BJ (cell line): ENCODE measurements at regions not wholly inside any gene's neighbourhood (a gene's known extent, or its start where the extent isn't known, plus 50 kb on each side); places are given as distances from the start of the nearest gene placed in this dataset.

Experiments
- CTCF ChIA-PET: fragments of 350-600 bp; formaldehyde crosslinking; extraction: SDS; loops from one replicate; lab custom pipeline; 2021; ENCODE audit warnings: antibody characterized with exemption, inconsistent platforms; lab: Yijun Ruan, JAX
- POLR2A ChIA-PET: fragments of 300-600 bp; sonication (Branson Sonifier 250); formaldehyde crosslinking; extraction: SDS; loops from one replicate; lab custom pipeline; 2021; ENCODE audit warnings: antibody characterized with exemption; lab: Charles Lee
- DNase-seq: peaks from one replicate; pipeline ENCODE4 v3.0.0-alpha.2; 2011; ENCODE audit warnings: low read depth
- H3K27me3 ChIP-seq: 2 replicates; pipeline ENCODE4 v1.6.0; 2011; ENCODE audit warnings: low read length; ENCODE audit not compliant: control insufficient read depth, insufficient read depth
- H3K36me3 ChIP-seq: 2 replicates; pipeline ENCODE4 v1.5.1; 2011; ENCODE audit warnings: low read length; ENCODE audit not compliant: control insufficient read depth, insufficient read depth
- H3K4me3 ChIP-seq: 2 replicates; pipeline ENCODE4 v1.5.1; 2011; ENCODE audit warnings: low read depth, mild to moderate bottlenecking, control low read depth, low read length
- TF ChIP-seq, protein P1 (sequence below): IDR thresholded peaks from 2 replicates; pipeline ENCODE4 v1.5.1; 2011; ENCODE audit warnings: low read depth, mild to moderate bottlenecking, control low read depth, inconsistent platforms, low read length, moderate library complexity; ENCODE audit not compliant: insufficient read depth

DNA sequence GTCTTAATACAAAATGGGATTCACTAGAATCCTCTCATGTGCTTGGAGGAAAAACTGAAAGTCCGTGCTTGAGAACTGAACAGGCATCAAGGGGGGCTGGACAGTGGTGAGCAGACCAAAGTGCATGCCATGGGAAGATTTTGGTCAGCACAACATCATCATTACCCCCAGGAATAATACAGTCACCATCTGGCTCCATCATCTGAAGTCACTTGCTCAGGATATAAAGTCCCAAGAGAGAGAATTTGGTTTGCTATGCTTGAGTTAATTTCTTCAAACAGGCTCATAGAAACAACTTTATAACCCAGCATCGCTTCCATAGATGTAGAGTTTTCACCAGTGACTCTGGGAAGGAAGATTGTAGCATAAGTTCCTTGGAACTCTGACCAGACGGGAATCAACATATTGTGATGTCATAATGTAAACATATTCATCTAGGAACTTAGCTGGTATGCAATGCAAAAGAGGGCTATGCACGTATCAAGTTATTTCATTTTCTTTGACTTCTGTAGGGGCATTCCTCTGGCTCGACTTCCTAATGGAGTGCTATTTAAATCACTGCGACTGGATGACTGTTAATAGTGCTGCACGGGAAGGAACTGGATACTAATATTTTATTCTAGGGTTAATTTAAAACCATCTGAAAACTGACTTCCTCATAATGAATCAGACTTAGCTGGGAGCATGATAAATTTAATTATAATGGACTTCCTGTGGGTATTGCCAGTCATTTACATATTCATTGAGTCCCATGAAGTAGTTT lies 145.2 kb downstream of the MTRR start:
- H3K27me3 ChIP-seq = no peaks in the 10 kb centered on the region
- H3K36me3 ChIP-seq = no peaks in the 10 kb centered on the region
- no peak overlapping the region for H3K4me3 ChIP-seq
- DNase-seq = no peak
- POLR2A ChIA-PET = no interaction called here
- TF ChIP-seq, protein P1, sequence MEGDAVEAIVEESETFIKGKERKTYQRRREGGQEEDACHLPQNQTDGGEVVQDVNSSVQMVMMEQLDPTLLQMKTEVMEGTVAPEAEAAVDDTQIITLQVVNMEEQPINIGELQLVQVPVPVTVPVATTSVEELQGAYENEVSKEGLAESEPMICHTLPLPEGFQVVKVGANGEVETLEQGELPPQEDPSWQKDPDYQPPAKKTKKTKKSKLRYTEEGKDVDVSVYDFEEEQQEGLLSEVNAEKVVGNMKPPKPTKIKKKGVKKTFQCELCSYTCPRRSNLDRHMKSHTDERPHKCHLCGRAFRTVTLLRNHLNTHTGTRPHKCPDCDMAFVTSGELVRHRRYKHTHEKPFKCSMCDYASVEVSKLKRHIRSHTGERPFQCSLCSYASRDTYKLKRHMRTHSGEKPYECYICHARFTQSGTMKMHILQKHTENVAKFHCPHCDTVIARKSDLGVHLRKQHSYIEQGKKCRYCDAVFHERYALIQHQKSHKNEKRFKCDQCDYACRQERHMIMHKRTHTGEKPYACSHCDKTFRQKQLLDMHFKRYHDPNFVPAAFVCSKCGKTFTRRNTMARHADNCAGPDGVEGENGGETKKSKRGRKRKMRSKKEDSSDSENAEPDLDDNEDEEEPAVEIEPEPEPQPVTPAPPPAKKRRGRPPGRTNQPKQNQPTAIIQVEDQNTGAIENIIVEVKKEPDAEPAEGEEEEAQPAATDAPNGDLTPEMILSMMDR = no peak
- CTCF ChIA-PET = no interaction called here

DNA sequence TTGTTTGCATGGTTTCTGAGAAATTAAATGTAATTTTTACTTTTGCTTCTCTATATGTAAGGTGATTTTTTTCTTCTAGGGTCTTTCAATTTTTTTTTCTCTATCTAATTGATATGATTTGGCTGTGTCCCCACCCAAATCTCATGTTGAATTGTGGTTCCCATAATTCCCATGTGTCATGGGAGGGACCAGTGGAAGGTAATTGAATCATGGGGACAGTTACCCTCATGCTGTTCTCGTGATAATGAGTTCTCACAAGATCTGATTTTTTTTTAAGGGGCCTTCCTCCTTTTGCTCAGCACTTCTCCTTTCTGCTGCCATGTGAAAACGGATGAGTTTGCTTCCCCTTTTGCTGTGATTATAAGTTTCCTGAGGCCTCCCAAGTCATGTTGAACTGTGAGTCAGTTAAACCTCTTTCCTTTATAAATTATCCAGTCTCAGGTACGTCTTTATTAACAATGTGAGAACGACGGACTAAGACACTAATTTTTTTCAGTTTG lies 150.8 kb downstream of the MTRR start:
- DNase-seq = no peak
- POLR2A ChIA-PET = no interaction called here
- TF ChIP-seq, protein P1 = no peak
- no peak overlapping the region for H3K4me3 ChIP-seq
- no peaks in the 10 kb centered on the region for H3K27me3 ChIP-seq
- no peaks in the 10 kb centered on the region for H3K36me3 ChIP-seq
- CTCF ChIA-PET = no interaction called here

DNA sequence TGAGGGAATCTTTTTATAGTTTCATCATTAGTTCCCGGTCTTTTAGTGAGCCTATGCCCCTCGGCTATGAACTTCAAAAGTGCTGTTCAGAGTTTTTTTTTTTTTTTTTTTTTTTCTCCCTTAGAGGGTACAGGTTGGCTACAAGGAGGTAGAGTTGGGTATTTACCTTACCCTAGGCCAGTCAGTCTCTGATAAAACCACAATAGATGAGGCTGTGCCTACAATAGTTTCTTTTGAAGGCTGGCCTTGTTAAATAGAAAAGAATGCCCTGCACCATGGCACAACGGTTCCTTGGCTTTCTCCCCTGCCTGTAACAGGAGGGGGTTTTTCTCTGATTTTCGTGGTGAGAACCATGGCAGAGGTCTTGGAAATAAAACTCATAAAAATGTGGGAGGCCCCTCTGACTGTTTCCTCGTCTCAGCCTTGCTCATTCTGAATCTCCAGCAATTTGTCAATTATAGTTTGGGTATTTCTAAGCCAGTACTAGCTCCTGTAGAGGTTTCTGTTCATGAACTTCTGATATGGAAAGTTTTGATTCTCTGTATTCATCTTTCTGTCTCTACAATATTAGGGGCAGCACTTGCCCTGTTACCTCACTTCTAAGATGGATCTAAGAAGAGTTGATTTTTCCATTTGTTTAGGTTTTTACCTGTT lies 152.0 kb downstream of the MTRR start:
- TF ChIP-seq, protein P1 = no peak
- Histone ChIP-seq H3K27me3 (no peaks in the 10 kb centered on the region), H3K36me3 (no peaks in the 10 kb centered on the region), H3K4me3 (no peak overlapping the region)
- ChIA-PET CTCF (no interaction called here), POLR2A (no interaction called here)
- no peak for DNase-seq

DNA sequence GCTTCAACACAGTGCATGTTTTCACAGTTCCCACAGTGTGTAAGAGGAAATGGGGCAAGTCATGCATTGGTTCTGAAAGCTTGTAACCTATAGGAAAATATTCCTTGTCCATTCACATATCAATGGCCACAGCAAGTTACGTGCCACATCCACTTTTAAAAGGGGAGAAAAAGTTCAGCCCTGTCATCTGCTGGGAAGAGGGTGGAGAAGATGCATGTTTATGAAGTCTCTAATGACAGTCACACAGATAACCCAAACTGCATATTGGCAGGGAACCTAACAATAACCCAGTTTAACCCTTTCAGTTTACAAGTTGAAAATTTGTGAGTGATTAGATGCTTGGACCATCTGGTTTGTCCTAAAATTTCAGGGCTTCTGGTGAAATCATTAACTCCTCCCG lies 159.3 kb downstream of the MTRR start:
- TF ChIP-seq, protein P1 = no peak
- CTCF ChIA-PET = no interaction called here

DNA sequence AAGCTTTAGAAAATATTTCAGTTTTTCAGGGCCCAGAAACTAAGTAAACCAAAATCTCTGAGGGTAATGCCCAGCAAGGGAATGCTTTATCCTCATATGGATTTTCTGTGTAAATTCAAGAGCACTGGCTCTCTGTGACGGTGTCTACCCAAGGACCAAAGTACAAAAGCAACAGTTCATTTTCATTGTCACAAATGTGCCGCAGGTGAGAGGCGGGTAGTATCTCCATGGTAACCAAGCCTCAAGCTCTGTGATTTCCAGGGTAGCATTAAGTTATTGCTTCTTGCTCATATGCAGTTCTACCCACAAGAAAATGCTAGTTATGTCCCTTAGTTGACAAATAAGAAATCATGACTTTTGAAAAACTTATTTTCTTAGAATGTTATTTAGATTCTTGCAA lies 164.3 kb downstream of the MTRR start:
- Histone ChIP-seq H3K36me3 (no peaks in the 10 kb centered on the region), H3K27me3 (no peaks in the 10 kb centered on the region), H3K4me3 (no peak overlapping the region)
- DNase-seq = no peak
- ChIA-PET POLR2A (no interaction called here), CTCF (no interaction called here)
- TF ChIP-seq, protein P1 = no peak

More for the DNA sequence above, 159.3 kb downstream of the MTRR start:
- Histone ChIP-seq H3K27me3 (no peaks in the 10 kb centered on the region), H3K4me3 (no peak overlapping the region), H3K36me3 (no peaks in the 10 kb centered on the region)
- no peak for DNase-seq
- POLR2A ChIA-PET = no interaction called here
